D721Med (cell line): ENCODE measurements at regions not wholly inside any gene's neighbourhood (a gene's known extent, or its start where the extent isn't known, plus 50 kb on each side); places are given as distances from the start of the nearest gene placed in this dataset.
A peak's percentile ranks its signal among the peaks of the same experiment; 100 is the strongest.

Experiments used
- DNase-seq: peaks from one replicate; pipeline ENCODE4 v3.0.0; 2011; ENCODE audit warnings: low spot score; ENCODE audit not compliant: insufficient read length
- FAIRE-seq: peaks from 2 replicates; lab custom pipeline; 2011; peaks lifted over from hg19 to GRCh38; lab: Jason Lieb, UNC
- CTCF ChIP-seq: IDR thresholded peaks from 2 replicates; pipeline ENCODE4 v1.5.1; 2012; ENCODE audit warnings: mild to moderate bottlenecking, control low read depth; ENCODE audit not compliant: insufficient read depth; ENCODE audit errors: missing control alignments

DNA sequence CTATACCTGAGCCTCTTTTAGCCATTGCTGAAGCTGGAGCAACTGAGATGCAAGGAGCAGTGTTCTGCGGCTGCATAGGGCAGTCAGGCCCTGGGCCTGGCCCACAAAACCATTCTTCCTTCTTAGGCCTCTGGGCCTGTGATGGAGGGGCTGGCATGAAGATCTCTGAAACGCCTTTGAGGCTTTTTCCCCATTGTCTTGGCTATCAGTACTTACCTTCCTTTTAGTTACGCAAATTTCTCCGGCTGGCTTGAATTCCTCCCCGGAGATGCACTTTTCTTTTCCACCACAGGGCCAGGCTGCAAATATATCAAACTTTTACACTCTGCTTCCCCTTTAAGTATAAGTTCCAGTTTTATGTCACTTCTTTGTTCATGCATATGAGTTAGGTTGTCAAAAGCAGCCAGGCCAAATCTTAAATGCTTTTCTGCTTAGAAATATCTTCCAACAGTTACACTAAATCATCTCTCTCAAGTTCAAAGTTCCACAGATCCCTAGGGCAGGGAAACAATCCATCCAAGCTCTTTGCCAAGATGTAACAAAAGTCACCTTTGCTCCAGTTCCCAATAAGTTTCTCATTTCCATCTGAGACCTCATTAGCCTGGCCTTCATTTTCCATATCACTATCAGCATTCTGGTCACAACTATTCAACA, 194.4 kb upstream of the PCDH7 start:
- no peak for TF ChIP-seq CTCF
- FAIRE-seq = no peak

GRCh38 chr4:30535255-30535654, 184.9 kb upstream of the PCDH7 start:
- no peak for DNase-seq
- TF ChIP-seq CTCF = no peak
- no peak for FAIRE-seq

More for the DNA sequence above, 194.4 kb upstream of the PCDH7 start:
- DNase-seq = no peak

GRCh38 chr4:30536231-30536630, 183.9 kb upstream of the PCDH7 start:
- DNase-seq (no peak), FAIRE-seq (peak; percentile 38)
- no peak for TF ChIP-seq CTCF

DNA sequence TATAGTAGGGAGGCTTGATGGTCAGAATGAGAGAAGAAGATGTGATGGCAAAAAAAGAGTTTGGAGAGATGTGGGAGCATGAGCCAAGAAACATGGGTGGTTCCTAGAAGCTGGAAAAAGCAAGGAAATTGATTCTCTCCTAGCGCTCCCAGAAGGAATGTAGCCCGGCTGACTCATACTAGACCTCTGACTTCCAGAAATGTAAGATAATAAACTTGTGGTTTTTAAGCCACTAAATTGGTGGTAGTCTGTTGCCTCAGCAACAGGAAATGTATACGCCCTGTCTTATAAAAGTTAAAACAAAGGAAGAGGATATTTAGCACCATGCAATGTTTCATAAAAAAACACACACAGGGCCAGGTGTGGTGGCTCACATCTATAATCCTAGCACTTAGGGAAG, 182.7 kb upstream of the PCDH7 start:
- no peak for TF ChIP-seq CTCF
- DNase-seq (no peak), FAIRE-seq (no peak)

GRCh38 chr4:30538794-30539193, 181.4 kb upstream of the PCDH7 start:
- no peak for FAIRE-seq
- DNase-seq = no peak
- TF ChIP-seq CTCF = no peak

GRCh38 chr4:30543057-30543456, 177.1 kb upstream of the PCDH7 start:
- no peak for DNase-seq
- no peak for TF ChIP-seq CTCF
- FAIRE-seq = no peak

DNA sequence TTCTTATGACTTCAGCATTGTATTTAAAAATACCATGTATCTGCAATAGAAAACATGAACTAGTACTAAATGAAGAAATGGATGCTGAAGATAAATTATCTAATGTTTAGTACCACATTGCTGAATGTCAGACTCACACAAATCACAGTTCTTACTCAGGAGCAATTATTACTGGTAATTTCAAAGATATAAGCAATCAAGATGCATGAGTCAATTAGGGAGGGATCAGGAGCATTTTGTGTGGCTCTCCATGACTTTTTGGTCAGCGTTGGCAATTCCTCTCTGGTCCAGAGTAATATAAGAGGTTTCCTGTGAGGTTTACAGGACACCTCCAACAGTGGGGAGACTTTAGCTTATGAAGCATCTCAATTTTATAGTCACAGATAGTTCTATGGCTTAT, 167.0 kb upstream of the PCDH7 start:
- DNase-seq (no peak), FAIRE-seq (no peak)
- TF ChIP-seq CTCF = no peak
